SK-N-SH treated with all-trans-retinoic acid at 6 μM for 48 hours (cell line): ENCODE measurements at regions not wholly inside any gene's neighbourhood (a gene's known extent, or its start where the extent isn't known, plus 50 kb on each side); places are given as distances from the start of the nearest gene placed in this dataset.
"Not testable (repeated sequence)": the region's sequence is repeated elsewhere in the genome, so short reads cannot be mapped to it uniquely, and the experiment has no call there.

Source experiments
- CSDC2 ChIP-seq: fragments of 250-450 bp; sonication (Bioruptor Pico); IDR thresholded peaks from 2 replicates; pipeline ENCODE4 v1.5.0; 2020; ENCODE audit warnings: mild to moderate bottlenecking, moderate library complexity
- CSRNP3 ChIP-seq: fragments of 250-450 bp; sonication (Bioruptor Pico); IDR thresholded peaks from 2 replicates; pipeline ENCODE4 v1.5.1; 2021; ENCODE audit warnings: mild to moderate bottlenecking, moderate library complexity
- GLIS3 ChIP-seq: fragments of 250-450 bp; sonication (Bioruptor Pico); IDR thresholded peaks from 2 replicates; pipeline ENCODE4 v1.5.0; 2020; ENCODE audit warnings: mild to moderate bottlenecking, moderate library complexity
- PATZ1 ChIP-seq: fragments of 250-450 bp; sonication (Bioruptor Pico); IDR thresholded peaks from 2 replicates; pipeline ENCODE4 v1.8.0; 2020; ENCODE audit warnings: mild to moderate bottlenecking, moderate library complexity, borderline replicate concordance
- PPARA ChIP-seq: fragments of 250-450 bp; sonication (Bioruptor Pico); IDR thresholded peaks from 2 replicates; pipeline ENCODE4 v1.5.0; 2020; ENCODE audit warnings: mild to moderate bottlenecking, borderline replicate concordance
- RARB ChIP-seq: fragments of 250-450 bp; sonication (Bioruptor Pico); IDR thresholded peaks from 2 replicates; pipeline ENCODE4 v1.8.0; 2021; ENCODE audit warnings: mild to moderate bottlenecking, moderate library complexity
- SNAI2 ChIP-seq: fragments of 250-450 bp; sonication (Bioruptor Pico); IDR thresholded peaks from 2 replicates; pipeline ENCODE4 v1.5.0; 2020; ENCODE audit warnings: mild to moderate bottlenecking, moderate library complexity
- TOX ChIP-seq: fragments of 250-450 bp; sonication (Bioruptor Pico); IDR thresholded peaks from 2 replicates; pipeline ENCODE4 v1.8.0; 2021; ENCODE audit warnings: mild to moderate bottlenecking, moderate library complexity, borderline replicate concordance
- ZFP30 ChIP-seq: fragments of 450-650 bp; formaldehyde crosslinking; IDR thresholded peaks from 2 replicates; pipeline ENCODE4 v1.5.0; 2022; ENCODE audit warnings: mild to moderate bottlenecking, moderate library complexity
- ZNF565 ChIP-seq: fragments of 450-650 bp; formaldehyde crosslinking; conservative IDR thresholded peaks from 2 replicates; pipeline ENCODE4 v1.5.0; 2020; ENCODE audit warnings: low read depth, mild to moderate bottlenecking, moderate library complexity
- ZNF70 ChIP-seq: fragments of 450-650 bp; formaldehyde crosslinking; IDR thresholded peaks from 2 replicates; pipeline ENCODE4 v1.5.0; 2020; ENCODE audit warnings: mild to moderate bottlenecking, moderate library complexity
- ZNF8 ChIP-seq: fragments of 450-650 bp; formaldehyde crosslinking; IDR thresholded peaks from 2 replicates; pipeline ENCODE4 v1.5.0; 2020; ENCODE audit warnings: mild to moderate bottlenecking, moderate library complexity
- TF ChIP-seq, protein P1 (sequence below): fragments of 250-450 bp; sonication (Bioruptor Pico); IDR thresholded peaks from 2 replicates; pipeline ENCODE4 v1.5.0; 2020; ENCODE audit warnings: mild to moderate bottlenecking, moderate library complexity

- not testable (repeated sequence) for TF ChIP-seq ZNF70 (CRISPR knock-in tag); PATZ1 (CRISPR knock-in tag); RARB (CRISPR knock-in tag); GLIS3; PPARA (CRISPR knock-in tag); TOX (CRISPR knock-in tag); ZNF565; SNAI2 (CRISPR knock-in tag); ZNF8 (CRISPR knock-in tag); CSDC2 (CRISPR knock-in tag); ZFP30 (CRISPR knock-in tag); CSRNP3 (CRISPR knock-in tag)
- TF ChIP-seq, protein P1, sequence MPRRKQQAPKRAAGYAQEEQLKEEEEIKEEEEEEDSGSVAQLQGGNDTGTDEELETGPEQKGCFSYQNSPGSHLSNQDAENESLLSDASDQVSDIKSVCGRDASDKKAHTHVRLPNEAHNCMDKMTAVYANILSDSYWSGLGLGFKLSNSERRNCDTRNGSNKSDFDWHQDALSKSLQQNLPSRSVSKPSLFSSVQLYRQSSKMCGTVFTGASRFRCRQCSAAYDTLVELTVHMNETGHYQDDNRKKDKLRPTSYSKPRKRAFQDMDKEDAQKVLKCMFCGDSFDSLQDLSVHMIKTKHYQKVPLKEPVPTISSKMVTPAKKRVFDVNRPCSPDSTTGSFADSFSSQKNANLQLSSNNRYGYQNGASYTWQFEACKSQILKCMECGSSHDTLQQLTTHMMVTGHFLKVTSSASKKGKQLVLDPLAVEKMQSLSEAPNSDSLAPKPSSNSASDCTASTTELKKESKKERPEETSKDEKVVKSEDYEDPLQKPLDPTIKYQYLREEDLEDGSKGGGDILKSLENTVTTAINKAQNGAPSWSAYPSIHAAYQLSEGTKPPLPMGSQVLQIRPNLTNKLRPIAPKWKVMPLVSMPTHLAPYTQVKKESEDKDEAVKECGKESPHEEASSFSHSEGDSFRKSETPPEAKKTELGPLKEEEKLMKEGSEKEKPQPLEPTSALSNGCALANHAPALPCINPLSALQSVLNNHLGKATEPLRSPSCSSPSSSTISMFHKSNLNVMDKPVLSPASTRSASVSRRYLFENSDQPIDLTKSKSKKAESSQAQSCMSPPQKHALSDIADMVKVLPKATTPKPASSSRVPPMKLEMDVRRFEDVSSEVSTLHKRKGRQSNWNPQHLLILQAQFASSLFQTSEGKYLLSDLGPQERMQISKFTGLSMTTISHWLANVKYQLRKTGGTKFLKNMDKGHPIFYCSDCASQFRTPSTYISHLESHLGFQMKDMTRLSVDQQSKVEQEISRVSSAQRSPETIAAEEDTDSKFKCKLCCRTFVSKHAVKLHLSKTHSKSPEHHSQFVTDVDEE, result not testable (repeated sequence)
Observed at GRCh38 chr21:17327715-17328114, 185.1 kb upstream of the CXADR start.
